GM12878 (cell line): ENCODE measurements at regions not wholly inside any gene's neighbourhood (a gene's known extent, or its start where the extent isn't known, plus 50 kb on each side); places are given as distances from the start of the nearest gene placed in this dataset.

Experiments used
- DPF2 ChIP-seq: fragments of 450-650 bp; IDR thresholded peaks from 2 replicates; pipeline ENCODE4 v1.6.1; 2017; ENCODE audit warnings: mild to moderate bottlenecking
- JUNB ChIP-seq: IDR thresholded peaks from 2 replicates; pipeline ENCODE4 v1.6.1; 2016; ENCODE audit warnings: antibody characterized with exemption, mild to moderate bottlenecking
- JUND ChIP-seq: IDR thresholded peaks from 2 replicates; pipeline ENCODE4 v1.6.1; 2012; ENCODE audit warnings: low read depth, mild to moderate bottlenecking, low read length, improper control_type of control experiment, moderate library complexity
- MXI1 ChIP-seq: fragments of 150-350 bp; IDR thresholded peaks from 2 replicates; pipeline ENCODE4 v1.6.1; 2011; ENCODE audit warnings: low read depth, mild to moderate bottlenecking, inconsistent platforms, low read length, improper control_type of control experiment
- POLR2A ChIP-seq: IDR thresholded peaks from 2 replicates; pipeline ENCODE4 v1.6.1; 2011; ENCODE audit warnings: low read depth, mild to moderate bottlenecking, low read length
- SMC3 ChIP-seq: IDR thresholded peaks from 2 replicates; pipeline ENCODE4 v1.6.1; 2011; ENCODE audit warnings: low read length, improper control_type of control experiment, borderline replicate concordance
- TAF1 ChIP-seq: IDR thresholded peaks from 2 replicates; pipeline ENCODE4 v1.6.1; 2011; ENCODE audit warnings: mild to moderate bottlenecking, low read depth, low read length, borderline replicate concordance
- YY1 ChIP-seq: IDR thresholded peaks from 2 replicates; pipeline ENCODE4 v1.6.1; 2011; ENCODE audit warnings: low read depth, mild to moderate bottlenecking, low read length
- TF ChIP-seq, protein P1 (sequence below), 3 experiments: IDR thresholded peaks in 2 of 3; conservative IDR thresholded peaks in 1 of 3; 2 replicates each; pipeline ENCODE4 v1.5.1; 2011; ENCODE audit warnings: low read depth in 3 of 3, low read length in 3 of 3, mild to moderate bottlenecking in 3 of 3, control low read depth in 2 of 3, moderate library complexity in 2 of 3, inconsistent platforms in 1 of 3, mixed read lengths in 1 of 3; ENCODE audit not compliant: control insufficient read depth in 2 of 3, insufficient read depth in 1 of 3; ENCODE audit errors: extremely low read depth in 1 of 3

DNA sequence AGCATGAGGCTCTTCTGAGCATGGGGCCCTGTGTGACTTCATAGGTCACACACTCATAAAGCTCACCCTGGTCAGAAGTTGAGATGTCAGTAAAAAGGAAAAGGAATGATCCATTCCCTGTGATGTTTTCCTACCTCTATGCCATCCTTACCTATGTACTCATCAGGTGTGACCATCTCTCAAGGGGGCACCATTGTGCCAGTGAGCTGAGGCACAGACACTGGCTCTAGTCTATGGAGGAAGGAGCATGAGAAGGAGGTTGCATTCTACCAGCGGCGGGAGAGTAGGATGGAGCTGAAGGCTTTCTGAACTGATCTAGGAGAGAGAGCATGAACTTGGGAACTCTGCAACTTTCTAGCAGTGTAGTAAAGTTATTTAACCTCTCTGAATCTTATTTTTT, 65.8 kb upstream of the RGL1 start:
- TF ChIP-seq YY1 (no peak), JUND (no peak), JUNB (no peak), SMC3 (0 out of 2 replicates have a peak, but pooled peaks have one; percentile 11), TAF1 (no peak), MXI1 (no peak), DPF2 (no peak), POLR2A (no peak)
- TF ChIP-seq, protein P1, sequence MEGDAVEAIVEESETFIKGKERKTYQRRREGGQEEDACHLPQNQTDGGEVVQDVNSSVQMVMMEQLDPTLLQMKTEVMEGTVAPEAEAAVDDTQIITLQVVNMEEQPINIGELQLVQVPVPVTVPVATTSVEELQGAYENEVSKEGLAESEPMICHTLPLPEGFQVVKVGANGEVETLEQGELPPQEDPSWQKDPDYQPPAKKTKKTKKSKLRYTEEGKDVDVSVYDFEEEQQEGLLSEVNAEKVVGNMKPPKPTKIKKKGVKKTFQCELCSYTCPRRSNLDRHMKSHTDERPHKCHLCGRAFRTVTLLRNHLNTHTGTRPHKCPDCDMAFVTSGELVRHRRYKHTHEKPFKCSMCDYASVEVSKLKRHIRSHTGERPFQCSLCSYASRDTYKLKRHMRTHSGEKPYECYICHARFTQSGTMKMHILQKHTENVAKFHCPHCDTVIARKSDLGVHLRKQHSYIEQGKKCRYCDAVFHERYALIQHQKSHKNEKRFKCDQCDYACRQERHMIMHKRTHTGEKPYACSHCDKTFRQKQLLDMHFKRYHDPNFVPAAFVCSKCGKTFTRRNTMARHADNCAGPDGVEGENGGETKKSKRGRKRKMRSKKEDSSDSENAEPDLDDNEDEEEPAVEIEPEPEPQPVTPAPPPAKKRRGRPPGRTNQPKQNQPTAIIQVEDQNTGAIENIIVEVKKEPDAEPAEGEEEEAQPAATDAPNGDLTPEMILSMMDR (IDR thresholded peaks at IDR 0.05 in 2 of 3, conservative IDR thresholded peaks at IDR 0.05 in 1 of 3; ENCODE audit: control insufficient read depth in 2 of 3, extremely low read depth in 1 of 3, insufficient read depth in 1 of 3, low read depth in 3 of 3, low read length in 3 of 3): 0 out of 6 replicates have a peak, but pooled peaks of 1 of the 3 experiments have one; percentile 7
